ENCODE measurements at regions not wholly inside any gene's neighbourhood (a gene's known extent, or its start where the extent isn't known, plus 50 kb on each side); places are given as distances from the start of the nearest gene placed in this dataset.

- TF ChIP-seq CTCF (conservative IDR thresholded peaks at IDR 0.05; ENCODE audit: low read depth, low read length), result no peak
- no peak overlapping the region for H3K4me3 ChIP-seq (ENCODE audit: low read length)
- DNase-seq (ENCODE audit: low read depth), result no peak
Observed at GRCh38 chr12:130216031-130216430, 53.8 kb downstream of the FZD10 start.

- H3K4me3 ChIP-seq (ENCODE audit: low read length), result no peak overlapping the region
- DNase-seq (ENCODE audit: low read depth), result no peak
- TF ChIP-seq CTCF (conservative IDR thresholded peaks at IDR 0.05; ENCODE audit: low read depth, low read length), result no peak
Observed at GRCh38 chr12:130218682-130219081, 56.4 kb downstream of the FZD10 start.

DNA sequence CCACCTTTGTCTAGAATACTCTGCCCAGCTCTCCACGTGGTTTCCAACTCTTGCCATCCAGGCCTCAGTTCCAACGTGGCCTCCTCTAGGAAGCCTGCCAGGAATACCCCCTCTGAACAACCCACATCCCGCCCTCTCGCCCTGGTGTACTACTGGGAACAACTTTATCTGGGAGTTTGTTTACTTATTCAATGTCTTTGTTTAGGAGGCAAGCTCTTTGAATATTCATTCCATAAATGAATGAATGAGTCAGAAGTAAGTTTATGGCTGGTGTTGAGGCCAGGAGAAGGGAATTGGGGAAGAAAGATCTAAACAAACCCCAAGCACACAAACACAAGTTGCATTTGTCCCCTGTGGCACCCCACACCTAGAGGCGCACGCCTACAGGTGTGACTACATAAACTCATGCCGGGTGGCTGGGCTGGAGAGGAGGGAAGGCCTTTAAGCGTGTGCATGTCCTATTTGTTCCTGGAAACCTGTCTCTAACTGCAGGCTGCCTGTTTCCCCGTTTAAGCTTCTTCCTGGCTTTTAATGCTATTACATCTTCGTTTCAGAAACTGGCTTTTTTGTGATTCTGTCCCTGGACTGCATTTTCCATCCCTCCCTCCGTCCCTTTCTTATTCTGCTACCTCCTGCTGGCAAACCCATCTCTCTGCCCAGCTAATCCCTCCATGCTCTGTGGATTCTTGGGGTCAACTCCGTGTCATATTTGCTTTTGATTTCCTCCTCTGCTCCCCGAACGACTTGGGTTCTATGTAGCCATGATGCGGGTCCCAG, 57.9 kb downstream of the FZD10 start:
- no peak overlapping the region for H3K4me3 ChIP-seq (ENCODE audit: low read length)
- DNase-seq (ENCODE audit: low read depth), result no peak
- TF ChIP-seq CTCF (conservative IDR thresholded peaks at IDR 0.05; ENCODE audit: low read depth, low read length), result no peak

GRCh38 chr12:130220706-130221100, 58.4 kb downstream of the FZD10 start:
- no peak for TF ChIP-seq CTCF (conservative IDR thresholded peaks at IDR 0.05; ENCODE audit: low read depth, low read length)
- no peak overlapping the region for H3K4me3 ChIP-seq (ENCODE audit: low read length)
- DNase-seq (ENCODE audit: low read depth), result no peak

DNA sequence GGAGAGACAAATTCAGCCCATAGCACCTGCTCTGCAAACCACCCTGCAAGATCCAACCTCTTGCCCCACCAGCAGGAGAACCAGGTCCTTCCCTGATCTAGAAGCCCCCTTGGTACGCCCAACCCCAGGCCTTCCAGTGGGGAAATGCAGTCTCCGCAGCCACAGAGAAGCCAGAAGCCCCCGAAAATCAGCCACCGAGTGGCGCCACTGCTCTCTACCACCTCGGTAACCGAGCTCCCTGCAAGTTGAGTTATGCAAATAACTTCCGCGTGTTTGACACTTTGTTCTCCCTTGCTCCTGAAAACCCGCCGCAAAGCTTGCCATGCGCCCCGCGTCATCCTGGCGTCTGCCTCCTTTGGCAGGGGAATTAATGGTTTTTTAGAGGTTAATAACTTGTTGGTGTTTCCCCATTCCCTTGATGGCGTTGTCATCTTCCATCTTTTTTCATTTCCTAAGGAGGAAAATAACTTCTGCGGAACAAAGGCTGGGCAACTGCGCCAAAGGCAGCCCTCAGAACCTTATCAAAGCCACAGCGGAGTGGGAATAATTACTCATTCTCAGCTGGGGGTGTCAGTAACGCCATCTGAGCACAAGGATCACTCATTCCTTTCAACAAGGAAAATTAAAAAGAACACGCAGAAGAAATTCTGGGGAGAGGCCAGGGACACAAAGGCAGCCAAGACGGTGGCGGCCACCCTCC, 60.4 kb downstream of the FZD10 start:
- H3K4me3 ChIP-seq (ENCODE audit: low read length), result no peak overlapping the region
- no peak for DNase-seq (ENCODE audit: low read depth)
- no peak for TF ChIP-seq CTCF (conservative IDR thresholded peaks at IDR 0.05; ENCODE audit: low read depth, low read length)

DNA sequence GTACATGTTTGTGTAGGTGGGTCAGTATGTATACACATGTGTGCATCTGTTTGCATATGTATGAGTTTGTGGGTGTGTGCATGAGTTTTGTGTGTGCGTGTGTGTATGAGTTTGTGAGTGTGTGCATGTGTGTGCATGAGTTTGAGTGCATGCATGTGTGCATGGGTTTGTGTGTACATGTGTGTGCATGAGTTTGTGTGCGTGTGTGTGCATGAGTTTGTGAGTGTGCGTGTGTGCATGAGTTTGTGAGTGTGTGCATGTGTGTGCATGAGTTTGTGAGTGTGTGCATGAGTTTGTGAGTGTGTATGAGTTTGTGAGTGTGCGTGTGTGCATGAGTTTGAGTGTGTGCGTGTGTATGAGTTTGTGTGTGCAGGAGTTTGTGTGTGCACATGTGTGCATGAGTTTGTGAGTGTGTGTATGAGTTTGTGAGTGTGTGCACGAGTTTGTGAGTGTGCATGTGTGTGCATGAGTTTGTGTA, 61.5 kb downstream of the FZD10 start:
- TF ChIP-seq CTCF (conservative IDR thresholded peaks at IDR 0.05; ENCODE audit: low read depth, low read length), result no peak
- H3K4me3 ChIP-seq (ENCODE audit: low read length), result no peak overlapping the region
- DNase-seq (ENCODE audit: low read depth), result no peak

DNA sequence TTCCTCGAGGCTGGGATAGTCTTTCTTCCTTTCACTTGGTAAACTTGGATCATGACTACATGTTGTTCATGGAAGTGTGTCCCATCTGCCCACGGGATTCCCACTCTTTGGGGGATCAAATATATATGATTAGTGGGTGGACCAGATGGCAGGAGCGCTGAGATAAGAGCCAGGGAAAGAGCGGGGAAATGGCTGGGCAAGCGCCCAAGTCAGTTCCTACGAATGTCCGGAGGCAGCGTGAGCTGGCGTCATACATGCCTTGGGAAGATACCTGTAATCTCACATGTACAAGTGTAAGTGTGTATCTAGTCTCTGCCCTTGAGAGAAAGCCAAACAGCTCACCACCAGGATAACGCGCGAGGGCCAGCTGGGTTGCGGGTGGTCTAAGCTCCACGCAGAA, 62.3 kb downstream of the FZD10 start:
- TF ChIP-seq CTCF (conservative IDR thresholded peaks at IDR 0.05; ENCODE audit: low read depth, low read length), result no peak
- H3K4me3 ChIP-seq (ENCODE audit: low read length), result no peak overlapping the region
- DNase-seq (ENCODE audit: low read depth), result no peak

Data from retinal pigment epithelial cell (primary cell).